Stimulated activated CD4-positive, alpha-beta T cell treated with anti-CD3 and anti-CD28 coated beads, Interleukin-4, amount 100 ng/mL, for 1 hour (primary cell): ENCODE measurements at regions not wholly inside any gene's neighbourhood (a gene's known extent, or its start where the extent isn't known, plus 50 kb on each side); places are given as distances from the start of the nearest gene placed in this dataset.

ENCODE experiments used
- DNase-seq: peaks from one replicate; pipeline ENCODE4 v3.0.0-alpha.2; 2020

GRCh38 chr2:204187229-204188083 is 250.9 kb downstream of the ICOS start:
- no peak for DNase-seq

- DNase-seq = no peak
These were observed 255.0 kb downstream of the ICOS start for GRCh38 chr2:204191574-204191973.

GRCh38 chr2:204195498-204195897 is 258.9 kb downstream of the ICOS start:
- no peak for DNase-seq

GRCh38 chr2:204197336-204198005 is 260.9 kb downstream of the ICOS start:
- DNase-seq = no peak

GRCh38 chr2:204199357-204199756 is 262.8 kb downstream of the ICOS start:
- DNase-seq = no peak

GRCh38 chr2:204201507-204201906 is 264.9 kb downstream of the ICOS start:
- DNase-seq = no peak

- no peak for DNase-seq
These were observed 265.7 kb downstream of the ICOS start for GRCh38 chr2:204202253-204202652.

- no peak for DNase-seq
These were observed 267.1 kb downstream of the ICOS start for GRCh38 chr2:204203704-204204103.

GRCh38 chr2:204205082-204205481 is 268.5 kb downstream of the ICOS start:
- DNase-seq = no peak

- no peak for DNase-seq
These were observed 269.0 kb downstream of the ICOS start for GRCh38 chr2:204205538-204205937.

GRCh38 chr2:204207866-204208265 is 271.3 kb downstream of the ICOS start:
- DNase-seq = no peak

GRCh38 chr2:204213588-204213987 is 277.0 kb downstream of the ICOS start:
- DNase-seq = no peak

- DNase-seq = no peak
These were observed 281.5 kb downstream of the ICOS start for GRCh38 chr2:204218040-204218439.

GRCh38 chr2:204219196-204219595 is 282.6 kb downstream of the ICOS start:
- DNase-seq = no peak

- DNase-seq = no peak
These were observed 284.3 kb downstream of the ICOS start for GRCh38 chr2:204220896-204221295.

GRCh38 chr2:204223046-204223445 is 286.5 kb downstream of the ICOS start:
- no peak for DNase-seq

GRCh38 chr2:204223544-204223943 is 287.0 kb downstream of the ICOS start:
- DNase-seq = no peak

GRCh38 chr2:204225671-204226073 is 289.1 kb downstream of the ICOS start:
- no peak for DNase-seq

GRCh38 chr2:204226305-204226880 is 289.8 kb downstream of the ICOS start:
- no peak for DNase-seq

- no peak for DNase-seq
These were observed 291.8 kb downstream of the ICOS start for GRCh38 chr2:204228169-204228886.

- DNase-seq = no peak
These were observed 297.7 kb downstream of the ICOS start for GRCh38 chr2:204234248-204234647.

- DNase-seq = no peak
These were observed 298.3 kb downstream of the ICOS start for GRCh38 chr2:204234879-204235278.

- no peak for DNase-seq
These were observed 300.9 kb downstream of the ICOS start for GRCh38 chr2:204237416-204237815.
